Small intestine (tissue), 7 donors: ENCODE measurements at regions not wholly inside any gene's neighbourhood (a gene's known extent, or its start where the extent isn't known, plus 50 kb on each side); places are given as distances from the start of the nearest gene placed in this dataset.
A peak's percentile ranks its signal among the peaks of the same experiment; 100 is the strongest.

ENCODE experiments used
- DNase-seq, 2 donors: peaks; one replicate each; pipeline versions ENCODE4 v3.0.0 to v3.0.0-alpha.2; 2013
- FAIRE-seq: peaks from 2 replicates; lab custom pipeline; 2012; peaks lifted over from hg19 to GRCh38; lab: Jason Lieb, UNC
- H3K27ac ChIP-seq, 3 donors: one replicate each; pipeline ENCODE4 v1.5.1; 2013; ENCODE audit warnings: low read length in 2 of 3, mild to moderate bottlenecking in 2 of 3, control low read depth in 1 of 3, inconsistent platforms in 1 of 3, low read depth in 1 of 3, moderate library complexity in 1 of 3
- H3K27me3 ChIP-seq, 3 donors: one replicate each; pipeline ENCODE4 v1.6.1; 2013; ENCODE audit warnings: low read length in 3 of 3, inconsistent platforms in 1 of 3; ENCODE audit not compliant: control insufficient read depth in 3 of 3, insufficient read depth in 3 of 3
- H3K36me3 ChIP-seq, 3 donors: one replicate each; pipeline ENCODE4 v1.6.1; 2013; ENCODE audit warnings: low read length in 3 of 3, inconsistent platforms in 1 of 3, low read depth in 1 of 3, mild to moderate bottlenecking in 1 of 3, moderate library complexity in 1 of 3; ENCODE audit not compliant: control insufficient read depth in 3 of 3, insufficient read depth in 2 of 3
- H3K4me1 ChIP-seq, 3 donors: one replicate each; pipeline ENCODE4 v1.6.1; 2013; ENCODE audit warnings: low read length in 2 of 3, inconsistent platforms in 1 of 3, low read depth in 1 of 3, mild to moderate bottlenecking in 1 of 3, moderate library complexity in 1 of 3; ENCODE audit not compliant: control insufficient read depth in 3 of 3, insufficient read depth in 2 of 3
- H3K4me3 ChIP-seq, 3 donors: one replicate each; pipeline ENCODE4 v1.5.1; 2013; ENCODE audit warnings: low read length in 3 of 3, control low read depth in 1 of 3, inconsistent platforms in 1 of 3, low read depth in 1 of 3, mild to moderate bottlenecking in 1 of 3, moderate library complexity in 1 of 3
- H3K9me3 ChIP-seq, 2 donors: one replicate each; pipeline ENCODE4 v1.6.1; 2013; ENCODE audit warnings: low read depth in 1 of 2, low read length in 1 of 2; ENCODE audit not compliant: control insufficient read depth in 2 of 2, insufficient read depth in 1 of 2
- WGBS, 3 donors: extraction: QIAGEN DNeasy Blood & Tissue Kit; methylation state at CpG; one replicate each; pipeline ENCODE4 v1.1.7; 2013; 5-methylcytosine and 5-hydroxymethylcytosine counted together
- donor health status: healthy with polysubstance abuse.
- donor health status: control.
- donor health status: control.
- donor health status: Bipolar disorder and iron deficiency.
- donor health status: healthy.

DNA sequence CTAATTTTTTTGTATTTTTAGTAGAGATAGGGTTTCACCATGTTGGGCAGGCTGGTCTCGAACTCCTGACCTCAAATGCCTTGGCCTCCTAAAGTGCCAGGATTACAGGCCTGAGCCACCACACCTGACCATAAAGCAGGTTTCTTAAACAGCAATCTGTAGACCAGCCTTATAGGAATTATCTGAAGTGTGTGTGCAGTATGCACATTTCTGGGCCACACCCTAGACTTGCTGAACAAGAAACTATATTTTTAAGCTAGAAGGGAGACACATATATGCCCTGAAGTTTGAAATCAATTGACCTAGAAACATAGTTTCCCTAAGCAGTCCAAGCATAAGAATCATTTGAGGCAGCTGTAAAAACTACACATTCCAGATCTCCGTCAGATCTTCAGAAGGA is 805.7 kb downstream of the TUSC7 start:
- DNase-seq: peak in 1 of 2 donors; percentile 9
- no peaks in the 10 kb centered on the region for H3K36me3 ChIP-seq
- no peak for FAIRE-seq
- H3K27ac ChIP-seq: no peak overlapping the region
- H3K9me3 ChIP-seq: no peaks in the 10 kb centered on the region
- H3K4me1 ChIP-seq: no peaks in the 10 kb centered on the region
- H3K4me3 ChIP-seq: no peak overlapping the region
- WGBS, 3 donors: 80 to 91% (median 84%) methylated on average over 2 of the region's 2 CpGs
- H3K27me3 ChIP-seq: no peaks in the 10 kb centered on the region

DNA sequence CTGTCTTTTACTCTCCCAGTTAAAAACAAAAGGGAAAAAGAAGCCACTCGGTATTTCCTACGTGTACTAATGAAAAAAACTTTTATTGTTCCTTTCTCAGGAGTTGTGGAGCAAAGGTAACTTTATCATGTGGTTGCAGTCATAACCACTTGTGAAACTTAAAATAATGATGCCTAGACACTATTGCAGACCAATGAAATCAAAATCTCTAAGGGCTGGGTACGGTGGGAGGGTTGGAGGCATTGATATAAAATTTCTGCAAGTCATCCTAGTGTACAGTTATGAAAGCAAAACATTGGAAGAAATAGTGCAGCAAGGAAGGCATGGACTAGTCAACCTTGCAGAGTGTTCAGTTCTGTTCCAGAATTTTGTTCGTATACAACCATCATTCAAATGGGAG is 808.8 kb downstream of the TUSC7 start:
- FAIRE-seq (no peak), DNase-seq (peak; percentile 9 to 68)
- H3K27ac ChIP-seq: peak overlapping the region in 1 of 3 donors; percentile 14

DNA sequence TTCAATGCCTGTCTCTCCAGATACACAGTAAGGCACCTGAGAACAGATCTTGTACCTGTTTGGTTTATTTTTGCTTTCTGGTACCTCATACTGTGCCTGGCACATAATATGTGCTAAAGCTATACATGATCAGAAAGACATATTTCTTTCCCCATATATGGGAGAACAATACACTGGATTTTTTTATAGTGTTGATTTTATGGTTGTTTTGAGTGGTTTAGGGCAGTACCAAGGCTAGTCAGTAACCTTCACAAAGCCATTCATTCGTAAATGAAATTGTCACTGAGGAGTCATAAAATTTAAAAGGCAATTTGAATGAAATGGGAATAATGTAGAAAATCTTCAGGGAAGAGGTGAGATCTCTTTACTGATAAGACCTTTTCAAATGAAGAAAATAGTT is 810.2 kb downstream of the TUSC7 start:
- Histone ChIP-seq H3K27ac (no peak overlapping the region), H3K27me3 (no peaks in the 10 kb centered on the region), H3K4me1 (no peaks in the 10 kb centered on the region), H3K4me3 (no peak overlapping the region), H3K36me3 (no peaks in the 10 kb centered on the region), H3K9me3 (no peaks in the 10 kb centered on the region)
- WGBS, 3 donors: 71 to 74% (median 72%) methylated on average over 1 of the region's 1 CpG
- no peak for FAIRE-seq
- no peak for DNase-seq

More for the DNA sequence above, 808.8 kb downstream of the TUSC7 start:
- Histone ChIP-seq H3K9me3 (no peaks in the 10 kb centered on the region), H3K4me1 (no peaks in the 10 kb centered on the region), H3K27me3 (no peaks in the 10 kb centered on the region), H3K36me3 (no peaks in the 10 kb centered on the region), H3K4me3 (no peak overlapping the region)
- 17 to 60% (median 28%) methylated on average over 4 of the region's 4 CpGs for WGBS, 3 donors

DNA sequence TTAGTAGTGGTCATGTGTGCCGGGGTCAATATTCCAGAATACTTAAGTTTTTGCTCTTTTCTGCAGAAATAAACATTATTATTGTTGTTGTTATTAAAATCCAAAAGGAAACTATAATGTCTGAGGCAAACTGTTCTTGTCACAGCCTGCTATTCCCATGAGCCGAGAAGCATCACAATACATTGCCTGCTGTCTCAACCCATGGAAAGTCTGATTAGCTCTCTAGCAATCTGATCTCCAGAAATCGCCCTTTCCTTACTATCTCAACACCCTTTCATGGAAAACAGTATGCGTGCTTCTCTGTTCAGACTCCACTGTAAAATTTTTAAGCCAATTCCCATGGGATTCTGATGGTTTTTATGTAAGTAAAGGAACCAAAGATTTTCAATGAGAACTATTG is 811.0 kb downstream of the TUSC7 start:
- Histone ChIP-seq H3K4me1 (no peaks in the 10 kb centered on the region), H3K9me3 (no peaks in the 10 kb centered on the region), H3K36me3 (no peaks in the 10 kb centered on the region), H3K27ac (no peak overlapping the region), H3K27me3 (no peaks in the 10 kb centered on the region), H3K4me3 (no peak overlapping the region)
- FAIRE-seq (no peak), DNase-seq (no peak)
- WGBS, 3 donors: 74 to 83% (median 80%) methylated on average over 4 of the region's 4 CpGs

DNA sequence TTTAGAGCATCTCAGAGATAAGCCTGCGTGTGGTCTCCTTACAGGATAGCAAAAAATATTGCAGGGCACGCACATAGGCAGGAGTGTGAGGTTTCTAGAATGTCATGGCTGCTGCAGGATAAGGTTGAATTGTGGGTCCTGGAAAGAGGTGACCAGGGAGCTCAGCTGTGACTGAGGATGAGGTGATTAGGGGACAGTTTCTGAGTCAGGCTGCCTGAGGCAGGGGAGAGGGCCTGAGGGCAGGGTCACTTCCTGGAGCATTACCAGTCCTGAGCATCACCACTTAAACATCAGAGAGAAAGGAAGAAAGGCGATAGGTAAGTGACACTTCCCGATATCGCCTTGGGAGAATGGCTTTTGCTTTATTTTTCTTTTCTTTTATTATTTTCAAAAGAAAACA is 813.8 kb downstream of the TUSC7 start:
- no peaks in the 10 kb centered on the region for H3K36me3 ChIP-seq
- H3K27me3 ChIP-seq: no peaks in the 10 kb centered on the region
- H3K9me3 ChIP-seq: no peaks in the 10 kb centered on the region
- no peak overlapping the region for H3K27ac ChIP-seq
- no peaks in the 10 kb centered on the region for H3K4me1 ChIP-seq
- WGBS, 3 donors: 80 to 87% (median 87%) methylated on average over 5 of the region's 5 CpGs
- FAIRE-seq (no peak), DNase-seq (no peak)
- H3K4me3 ChIP-seq: no peak overlapping the region

DNA sequence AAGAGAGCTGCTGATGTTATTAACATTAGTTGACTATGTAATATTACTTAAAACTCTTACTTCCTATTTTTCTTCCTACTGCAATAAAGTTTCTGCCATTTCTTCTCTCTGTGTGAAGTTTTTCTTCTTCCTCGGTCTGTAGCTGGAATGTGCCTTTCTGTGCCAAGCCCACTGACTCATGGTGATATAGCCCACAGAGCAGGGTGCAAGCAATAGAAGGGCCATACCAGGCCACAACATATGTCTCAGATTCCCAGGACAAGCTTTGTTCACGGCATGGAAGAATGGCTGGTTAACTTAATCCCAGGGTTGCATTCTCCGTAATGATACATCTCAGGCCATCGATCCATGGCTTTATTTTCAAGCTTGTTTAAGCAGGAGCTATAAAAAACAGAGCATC is 815.3 kb downstream of the TUSC7 start:
- Histone ChIP-seq H3K36me3 (no peaks in the 10 kb centered on the region), H3K4me1 (no peaks in the 10 kb centered on the region), H3K9me3 (no peaks in the 10 kb centered on the region), H3K4me3 (no peak overlapping the region), H3K27ac (no peak overlapping the region), H3K27me3 (no peaks in the 10 kb centered on the region)
- 75 to 82% (median 76%) methylated on average over 4 of the region's 4 CpGs for WGBS, 3 donors
- FAIRE-seq (no peak), DNase-seq (no peak)

DNA sequence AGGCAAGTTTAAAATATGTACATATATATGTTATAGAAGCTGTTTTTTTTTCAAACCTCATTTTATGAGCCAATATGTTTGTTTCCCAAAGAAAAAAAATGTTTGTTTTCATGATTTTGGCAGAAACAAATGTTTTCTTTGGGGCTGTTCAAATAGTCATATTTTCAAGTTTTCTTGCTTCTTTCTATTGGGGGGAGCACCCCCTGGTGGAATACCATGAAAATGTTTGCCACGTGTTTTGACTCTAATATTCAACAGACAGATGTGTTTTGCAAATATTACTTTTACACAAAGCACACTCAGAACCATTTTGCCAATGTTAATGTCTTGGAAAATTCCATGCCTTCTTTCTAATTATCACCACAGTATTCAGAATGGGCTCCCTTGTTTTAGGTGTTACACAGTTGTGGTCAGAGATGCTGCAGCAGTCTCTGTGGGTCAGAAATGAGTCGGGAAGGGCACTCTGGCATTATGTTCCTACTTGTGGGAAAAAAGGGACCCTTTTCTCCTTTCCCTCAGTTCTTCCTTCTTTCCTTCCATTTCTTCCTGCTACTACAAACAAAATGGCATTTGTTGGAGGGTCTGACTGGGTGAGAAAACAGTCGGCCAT is 817.0 kb downstream of the TUSC7 start:
- WGBS, 3 donors: 54 to 59% (median 59%) methylated on average over 3 of the region's 3 CpGs
- Histone ChIP-seq H3K4me1 (no peaks in the 10 kb centered on the region), H3K9me3 (no peaks in the 10 kb centered on the region), H3K36me3 (no peaks in the 10 kb centered on the region), H3K4me3 (no peak overlapping the region), H3K27ac (no peak overlapping the region), H3K27me3 (no peaks in the 10 kb centered on the region)
- no peak for FAIRE-seq
- peak; percentile 18 to 48 for DNase-seq

DNA sequence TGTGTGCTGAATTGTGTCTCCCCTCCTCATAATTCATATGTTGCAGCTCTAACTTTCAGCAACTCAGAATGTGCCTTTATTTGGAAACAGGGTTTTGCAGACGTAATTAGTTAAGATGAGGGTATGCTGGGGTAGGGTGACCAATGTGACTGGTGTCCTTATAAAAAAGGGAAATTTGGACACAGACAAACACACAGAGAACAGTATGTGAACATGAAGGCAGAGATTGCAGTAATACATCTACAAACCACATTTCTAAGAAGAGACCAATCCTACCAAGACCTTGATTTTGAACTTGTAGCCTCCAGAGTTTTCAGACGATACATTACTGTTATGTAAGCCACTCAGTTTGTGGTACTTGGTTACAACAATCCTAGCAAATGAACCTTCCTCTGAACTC is 817.8 kb downstream of the TUSC7 start:
- Histone ChIP-seq H3K4me1 (no peaks in the 10 kb centered on the region), H3K36me3 (no peaks in the 10 kb centered on the region), H3K4me3 (no peak overlapping the region), H3K9me3 (no peaks in the 10 kb centered on the region), H3K27ac (no peak overlapping the region), H3K27me3 (no peaks in the 10 kb centered on the region)
- no peak for FAIRE-seq
- no peak for DNase-seq
- 76 to 84% (median 76%) methylated on average over 2 of the region's 2 CpGs for WGBS, 3 donors

DNA sequence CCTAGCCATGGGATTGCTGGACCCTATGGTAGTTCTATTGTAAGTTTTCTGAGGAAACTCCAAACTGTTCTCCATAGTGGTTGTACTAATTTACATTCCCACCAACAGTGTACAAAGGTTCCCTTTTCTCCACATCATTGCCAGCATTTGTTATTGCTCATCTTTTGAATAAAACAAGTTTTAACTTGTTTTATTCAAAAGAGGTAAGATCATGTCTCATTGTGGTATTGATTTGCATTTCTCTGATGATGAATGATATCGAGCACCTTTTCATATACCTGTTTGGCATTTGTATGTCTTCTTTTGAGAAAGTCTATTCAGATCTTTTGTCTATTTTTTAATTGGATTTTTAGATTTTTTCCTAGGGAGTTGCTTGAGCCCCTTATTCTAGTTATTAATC is 819.1 kb downstream of the TUSC7 start:
- DNase-seq (no peak), FAIRE-seq (no peak)
- 85 to 91% (median 91%) methylated on average over 1 of the region's 1 CpG for WGBS, 3 donors
- Histone ChIP-seq H3K4me1 (no peaks in the 10 kb centered on the region), H3K4me3 (no peak overlapping the region), H3K36me3 (no peaks in the 10 kb centered on the region), H3K27me3 (no peaks in the 10 kb centered on the region), H3K9me3 (no peaks in the 10 kb centered on the region), H3K27ac (no peak overlapping the region)
